ENCODE measurements at regions not wholly inside any gene's neighbourhood (a gene's known extent, or its start where the extent isn't known, plus 50 kb on each side); places are given as distances from the start of the nearest gene placed in this dataset.

- no peak for TF ChIP-seq CTCF (IDR thresholded peaks at IDR 0.05; ENCODE audit: low read depth, low read length)
- DNase-seq (ENCODE audit: extremely low read depth, low read depth) = no peak
Measured at GRCh38 chr4:179871726-179872125, 2371.5 kb upstream of the TENM3 start.

- TF ChIP-seq CTCF (IDR thresholded peaks at IDR 0.05; ENCODE audit: low read depth, low read length) = no peak
- no peak for DNase-seq (ENCODE audit: extremely low read depth, low read depth)
Measured at GRCh38 chr4:179872755-179873154, 2370.4 kb upstream of the TENM3 start.

GRCh38 chr4:179880756-179881155, 2362.4 kb upstream of the TENM3 start:
- no peak for DNase-seq (ENCODE audit: extremely low read depth, low read depth)
- no peak for TF ChIP-seq CTCF (IDR thresholded peaks at IDR 0.05; ENCODE audit: low read depth, low read length)

GRCh38 chr4:179894066-179894778, 2349.0 kb upstream of the TENM3 start:
- TF ChIP-seq CTCF (IDR thresholded peaks at IDR 0.05; ENCODE audit: low read depth, low read length) = no peak
- DNase-seq (ENCODE audit: extremely low read depth, low read depth) = peak; percentile 75

- DNase-seq (ENCODE audit: extremely low read depth, low read depth) = no peak
- no peak for TF ChIP-seq CTCF (IDR thresholded peaks at IDR 0.05; ENCODE audit: low read depth, low read length)
Measured at GRCh38 chr4:179919587-179919986, 2323.6 kb upstream of the TENM3 start.

GRCh38 chr4:179927473-179927872, 2315.7 kb upstream of the TENM3 start:
- no peak for TF ChIP-seq CTCF (IDR thresholded peaks at IDR 0.05; ENCODE audit: low read depth, low read length)
- no peak for DNase-seq (ENCODE audit: extremely low read depth, low read depth)

GRCh38 chr4:179941911-179942310, 2301.3 kb upstream of the TENM3 start:
- no peak for TF ChIP-seq CTCF (IDR thresholded peaks at IDR 0.05; ENCODE audit: low read depth, low read length)
- DNase-seq (ENCODE audit: extremely low read depth, low read depth) = no peak
